H1 (cell line): ENCODE measurements at regions not wholly inside any gene's neighbourhood (a gene's known extent, or its start where the extent isn't known, plus 50 kb on each side); places are given as distances from the start of the nearest gene placed in this dataset.

Experiments
- CTCF ChIA-PET: fragments of 300-600 bp; sonication (Branson Sonifier 250); formaldehyde crosslinking; loops from one replicate; lab custom pipeline; 2021; ENCODE audit not compliant: partially characterized antibody; lab: Charles Lee
- POLR2A ChIA-PET: fragments of 300-600 bp; sonication (Branson Sonifier 250); formaldehyde crosslinking; loops from one replicate; lab custom pipeline; 2021; ENCODE audit warnings: inconsistent platforms; ENCODE audit not compliant: partially characterized antibody; lab: Charles Lee
- DNase-seq, 2 experiments: peaks; one replicate each; pipeline versions ENCODE4 v3.0.0 to v3.0.0-alpha.2; 2010 to 2022; ENCODE audit warnings: low spot score in 2 of 2, low read depth in 1 of 2, mixed read lengths in 1 of 2
- FAIRE-seq: peaks from 2 replicates; lab custom pipeline; 2011; peaks lifted over from hg19 to GRCh38; lab: Jason Lieb, UNC
- H2AFZ ChIP-seq: 2 replicates; pipeline ENCODE4 v1.8.1; 2012; ENCODE audit warnings: low read length, inconsistent platforms
- H2AK5ac ChIP-seq: 2 replicates; pipeline ENCODE4 v1.6.1; 2013; ENCODE audit warnings: low read depth, low read length
- H2BK120ac ChIP-seq: replicated peaks from 2 replicates; pipeline ENCODE3; 2013; ENCODE audit warnings: low read depth, low read length, inconsistent platforms
- H2BK12ac ChIP-seq: 2 replicates; pipeline ENCODE4 v1.6.1; 2013; ENCODE audit warnings: low read depth, low read length
- H2BK15ac ChIP-seq: 2 replicates; pipeline ENCODE4 v1.6.1; 2013; ENCODE audit warnings: low read length
- H2BK20ac ChIP-seq: 2 replicates; pipeline ENCODE4 v1.6.1; 2013; ENCODE audit warnings: low read length
- H2BK5ac ChIP-seq: 2 replicates; pipeline ENCODE4 v1.6.1; 2013; ENCODE audit warnings: low read depth, low read length
- H3K14ac ChIP-seq: 2 replicates; pipeline ENCODE4 v1.6.1; 2013; ENCODE audit warnings: inconsistent platforms; ENCODE audit not compliant: insufficient read length
- H3K18ac ChIP-seq: 2 replicates; pipeline ENCODE4 v1.6.1; 2013; ENCODE audit warnings: low read length; ENCODE audit errors: extremely low read depth
- H3K23ac ChIP-seq: 2 replicates; pipeline ENCODE4 v1.6.1; 2013; ENCODE audit warnings: inconsistent platforms; ENCODE audit not compliant: insufficient read length
- H3K23me2 ChIP-seq: 2 replicates; pipeline ENCODE4 v1.6.1; 2013; ENCODE audit warnings: low read depth, low read length
- H3K27ac ChIP-seq: 2 replicates; pipeline ENCODE4 v1.6.1; 2011; ENCODE audit warnings: low read depth, low read length, inconsistent platforms
- H3K27me3 ChIP-seq, 4 experiments: replicated peaks in 1 of 4; 1 replicate in 1 of 4; 2 replicates in 3 of 4; pipeline versions ENCODE4 v1.6.1 to v1.8.1; 2011 to 2013; ENCODE audit warnings: low read length in 3 of 4, mild to moderate bottlenecking in 3 of 4, inconsistent platforms in 2 of 4, mixed read lengths in 2 of 4, moderate library complexity in 1 of 4; ENCODE audit not compliant: control insufficient read depth in 3 of 4, insufficient read depth in 3 of 4; ENCODE audit errors: extremely low read depth in 1 of 4
- H3K36me3 ChIP-seq, 4 experiments: 2 replicates each; pipeline versions ENCODE4 v1.6.1 to v1.8.1; 2011 to 2013; ENCODE audit warnings: mild to moderate bottlenecking in 4 of 4, low read length in 3 of 4, moderate library complexity in 2 of 4, control low read depth in 1 of 4, inconsistent platforms in 1 of 4; ENCODE audit not compliant: insufficient read depth in 4 of 4, control insufficient read depth in 2 of 4
- H3K4ac ChIP-seq: replicated peaks from 2 replicates; pipeline ENCODE3; 2013; ENCODE audit warnings: low read length, low read depth, mixed read lengths, inconsistent platforms; ENCODE audit not compliant: insufficient read length
- H3K4me1 ChIP-seq, 4 experiments: replicated peaks in 1 of 4; 1 replicate in 1 of 4; 2 replicates in 3 of 4; pipeline versions ENCODE4 v1.6.1 to v1.8.1; 2011 to 2013; ENCODE audit warnings: low read length in 3 of 4, inconsistent platforms in 2 of 4, mixed read lengths in 1 of 4; ENCODE audit not compliant: insufficient read depth in 4 of 4, control insufficient read depth in 3 of 4
- H3K4me2 ChIP-seq, 2 experiments: 2 replicates each; pipeline versions ENCODE4 v1.6.1 to v1.8.1; 2011 to 2013; ENCODE audit warnings: low read depth in 2 of 2, low read length in 2 of 2, control low read depth in 1 of 2, inconsistent platforms in 1 of 2, mild to moderate bottlenecking in 1 of 2; ENCODE audit not compliant: insufficient read depth in 1 of 2
- H3K4me3 ChIP-seq, 4 experiments: fragments of 200-600, 300-600 bp in 1 of 4; sonication (generic), shearing (Covaris generic), sonication (Bioruptor Twin) in 1 of 4; 2 replicates each; pipeline versions ENCODE4 v1.5.1 to v1.8.1; 2011 to 2016; ENCODE audit warnings: low read length in 4 of 4, low read depth in 3 of 4, control low read depth in 2 of 4, inconsistent platforms in 2 of 4, mild to moderate bottlenecking in 2 of 4, mixed read lengths in 1 of 4, moderate library complexity in 1 of 4; ENCODE audit not compliant: insufficient read depth in 2 of 4; ENCODE audit errors: extremely low read depth in 1 of 4
- H3K56ac ChIP-seq: replicated peaks from 2 replicates; pipeline ENCODE3; 2013; ENCODE audit warnings: low read depth, mild to moderate bottlenecking, mixed read lengths, low read length, inconsistent platforms; ENCODE audit not compliant: insufficient read length
- H3K79me1 ChIP-seq: 2 replicates; pipeline ENCODE4 v1.6.1; 2013; ENCODE audit warnings: low read depth, low read length, control low read depth
- H3K79me2 ChIP-seq, 2 experiments: 2 replicates each; pipeline versions ENCODE4 v1.6.1 to v1.8.1; 2012 to 2013; ENCODE audit warnings: low read length in 2 of 2, mild to moderate bottlenecking in 2 of 2, inconsistent platforms in 1 of 2; ENCODE audit not compliant: insufficient read depth in 2 of 2, control insufficient read depth in 1 of 2
- H3K9ac ChIP-seq, 4 experiments: replicated peaks in 1 of 4; 1 replicate in 1 of 4; 2 replicates in 3 of 4; pipeline versions ENCODE4 v1.6.1 to v1.8.1; 2011 to 2013; ENCODE audit warnings: low read depth in 3 of 4, low read length in 3 of 4, control low read depth in 2 of 4, mild to moderate bottlenecking in 2 of 4, moderate library complexity in 2 of 4, inconsistent platforms in 1 of 4; ENCODE audit errors: extremely low read depth in 1 of 4
- H3K9me3 ChIP-seq, 2 experiments: 2 replicates each; pipeline versions ENCODE4 v1.6.1 to v1.8.1; 2012 to 2013; ENCODE audit warnings: mild to moderate bottlenecking in 2 of 2, moderate library complexity in 2 of 2, control low read depth in 1 of 2, inconsistent platforms in 1 of 2, low read depth in 1 of 2, low read length in 1 of 2, mixed read lengths in 1 of 2; ENCODE audit not compliant: insufficient read depth in 2 of 2
- H4K20me1 ChIP-seq, 2 experiments: replicated peaks in 1 of 2; 2 replicates each; pipeline versions ENCODE3 to v1.8.1; 2011 to 2013; ENCODE audit warnings: inconsistent platforms in 2 of 2, low read length in 2 of 2, mild to moderate bottlenecking in 1 of 2; ENCODE audit not compliant: insufficient read depth in 2 of 2, control insufficient read depth in 1 of 2
- H4K5ac ChIP-seq: 2 replicates; pipeline ENCODE4 v1.6.1; 2013; ENCODE audit warnings: low read length, low read depth, mixed read lengths, inconsistent platforms; ENCODE audit not compliant: insufficient read length
- H4K8ac ChIP-seq: 2 replicates; pipeline ENCODE4 v1.8.0; 2013; ENCODE audit warnings: mild to moderate bottlenecking, moderate library complexity, low read length, inconsistent platforms; ENCODE audit not compliant: insufficient read depth; ENCODE audit errors: extremely low read depth
- H4K91ac ChIP-seq: replicated peaks from 2 replicates; pipeline ENCODE3; 2013; ENCODE audit warnings: low read length, mixed read lengths, inconsistent platforms; ENCODE audit not compliant: insufficient read length
- ATF3 ChIP-seq: IDR thresholded peaks from 2 replicates; pipeline ENCODE4 v1.6.1; 2011; ENCODE audit warnings: low read depth, mild to moderate bottlenecking, low read length; ENCODE audit not compliant: insufficient read depth
- KDM5A ChIP-seq: fragments of 200-600 bp; IDR thresholded peaks from 2 replicates; pipeline ENCODE4 v1.7.1; 2012; ENCODE audit warnings: mild to moderate bottlenecking, low read length, inconsistent platforms, mixed read lengths
- WGBS, 2 experiments: shearing (Covaris generic) in 1 of 2; methylation state at CpG; one replicate each; pipeline versions ENCODE4 v1.1.6 to v1.1.7; 2013 to 2015; ENCODE audit warnings: low lambda C conversion rate in 2 of 2, mixed read lengths in 2 of 2, inconsistent platforms in 1 of 2, low coverage in 1 of 2, missing lambda C conversion rate in 1 of 2; ENCODE audit not compliant: insufficient replicate concordance in 2 of 2, insufficient coverage in 1 of 2, insufficient read length in 1 of 2; ENCODE audit errors: extremely low coverage in 1 of 2, missing lambda C conversion rate in 1 of 2; 5-methylcytosine and 5-hydroxymethylcytosine counted together

DNA sequence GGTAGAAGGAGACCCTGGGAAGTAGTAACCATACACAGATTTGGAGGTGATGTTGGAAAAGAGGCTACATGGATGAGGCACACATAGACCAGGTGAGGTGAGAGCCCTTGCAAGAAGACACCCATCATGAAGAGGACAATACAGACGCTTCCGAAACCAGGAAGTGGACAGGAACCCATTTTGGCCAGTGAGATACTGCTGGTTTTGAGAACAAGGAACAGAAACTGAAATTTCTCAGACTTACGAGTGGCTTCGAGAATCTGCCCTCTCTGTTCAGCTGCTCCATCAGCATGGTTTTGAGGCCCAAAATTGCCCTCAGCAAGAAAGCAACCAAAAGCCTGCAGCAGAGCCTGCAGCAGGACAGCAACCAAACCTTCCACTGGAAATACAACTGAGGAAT is 479.1 kb upstream of the NRXN1 start:
- Histone ChIP-seq H3K14ac (no peak overlapping the region), H3K79me2 (no peaks in the 10 kb centered on the region), H3K18ac (no peak overlapping the region), H4K91ac (no peak overlapping the region), H4K5ac (no peak overlapping the region), H3K9me3 (no peaks in the 10 kb centered on the region), H3K9ac (no peak overlapping the region), H3K27me3 (no peaks in the 10 kb centered on the region), H3K4me2 (no peak overlapping the region), H2BK5ac (no peak overlapping the region), H2AK5ac (no peak overlapping the region), H2AFZ (no peak overlapping the region; the same call in 1 of the 2 replicates), H3K23me2 (no peaks in the 10 kb centered on the region), H2BK120ac (no peak overlapping the region), H3K4me1 (no peaks in the 10 kb centered on the region), H3K79me1 (no peaks in the 10 kb centered on the region), H4K20me1 (no peaks in the 10 kb centered on the region), H4K8ac (no peak overlapping the region), H2BK12ac (no peak overlapping the region), H3K27ac (no peak overlapping the region), H2BK20ac (no peak overlapping the region), H3K36me3 (no peaks in the 10 kb centered on the region), H2BK15ac (no peak overlapping the region), H3K4ac (no peak overlapping the region), H3K56ac (no peak overlapping the region), H3K4me3 (no peak overlapping the region), H3K23ac (no peak overlapping the region)
- DNase-seq (no peak), FAIRE-seq (no peak)
- CTCF ChIA-PET = no interaction called here
- TF ChIP-seq KDM5A (no peak), ATF3 (no peak)
- 84% methylated on average over 4 of the region's 4 CpGs; no CpG with 5 or more reads in 1 of the 2 experiments for WGBS, 2 experiments
- POLR2A ChIA-PET = no interaction called here
